AG08395 (cell line): ENCODE measurements at regions not wholly inside any gene's neighbourhood (a gene's known extent, or its start where the extent isn't known, plus 50 kb on each side); places are given as distances from the start of the nearest gene placed in this dataset.
"Not testable (repeated sequence)": the region's sequence is repeated elsewhere in the genome, so short reads cannot be mapped to it uniquely, and the experiment has no call there.

ENCODE experiments used
- DNase-seq: peaks from one replicate; pipeline ENCODE4 v3.0.0; 2012; ENCODE audit warnings: mixed read lengths, low spot score

- no peak for DNase-seq
Observed at GRCh38 chr2:14982790-14983189, 350.3 kb downstream of the LRATD1 start.

GRCh38 chr2:14988600-14988999 lies 356.1 kb downstream of the LRATD1 start:
- DNase-seq = no peak

- DNase-seq = no peak
Observed at GRCh38 chr2:14991723-14992122, 359.2 kb downstream of the LRATD1 start.

- DNase-seq = no peak
Observed at GRCh38 chr2:14994721-14995120, 362.2 kb downstream of the LRATD1 start.

DNA sequence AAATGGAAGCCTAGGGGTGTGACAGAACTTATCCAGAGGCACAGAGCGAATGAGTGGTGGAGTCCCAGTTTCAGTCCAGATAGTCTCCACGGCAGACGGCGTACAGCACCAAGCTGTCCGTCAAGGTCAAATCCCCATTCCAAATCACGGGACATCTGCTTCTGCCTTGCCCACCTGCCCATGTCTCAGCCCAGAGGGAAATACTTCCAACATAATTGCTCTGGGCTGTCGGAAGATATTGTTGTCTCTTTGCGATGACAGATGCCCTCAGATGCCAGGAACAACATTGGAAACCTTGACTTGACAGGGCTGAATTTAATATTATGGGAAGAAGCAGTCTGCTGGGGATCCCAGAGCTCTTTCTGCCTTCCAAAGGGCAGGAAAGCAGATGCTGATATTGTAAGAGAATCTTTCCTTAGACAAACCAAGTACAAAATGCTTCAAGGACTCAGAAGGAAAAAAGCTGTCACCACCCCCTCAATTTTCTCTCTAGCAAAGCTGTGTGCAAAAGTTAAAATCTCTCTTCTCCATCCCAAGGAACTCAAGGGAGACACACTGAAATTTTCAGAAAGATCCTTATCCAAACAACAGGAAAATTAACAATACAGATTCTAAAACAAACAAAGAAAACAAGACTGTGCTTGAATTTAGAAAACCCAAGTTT lies 364.0 kb downstream of the LRATD1 start:
- no peak for DNase-seq

DNA sequence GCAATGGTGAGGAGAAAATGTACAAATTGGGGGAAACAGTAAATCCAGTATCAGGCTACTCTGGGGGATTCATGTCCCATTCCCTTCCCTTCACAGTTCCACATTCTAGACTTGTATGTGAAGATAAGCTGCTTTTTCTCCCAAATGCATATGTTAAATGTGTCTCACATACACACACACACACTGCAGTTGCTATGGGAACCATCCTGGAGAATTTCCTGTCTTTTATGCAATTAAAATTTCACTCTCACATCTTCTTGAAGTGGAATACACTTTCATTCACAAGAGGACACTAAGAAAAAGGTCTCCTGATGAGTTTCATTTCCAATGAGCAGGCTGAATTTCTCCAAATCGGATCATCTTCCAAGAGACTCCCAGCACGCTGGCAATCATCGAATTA lies 366.0 kb downstream of the LRATD1 start:
- no peak for DNase-seq

GRCh38 chr2:14999114-14999661 lies 366.7 kb downstream of the LRATD1 start:
- no peak for DNase-seq

GRCh38 chr2:15002519-15002918 lies 370.0 kb downstream of the LRATD1 start:
- DNase-seq = not testable (repeated sequence)

DNA sequence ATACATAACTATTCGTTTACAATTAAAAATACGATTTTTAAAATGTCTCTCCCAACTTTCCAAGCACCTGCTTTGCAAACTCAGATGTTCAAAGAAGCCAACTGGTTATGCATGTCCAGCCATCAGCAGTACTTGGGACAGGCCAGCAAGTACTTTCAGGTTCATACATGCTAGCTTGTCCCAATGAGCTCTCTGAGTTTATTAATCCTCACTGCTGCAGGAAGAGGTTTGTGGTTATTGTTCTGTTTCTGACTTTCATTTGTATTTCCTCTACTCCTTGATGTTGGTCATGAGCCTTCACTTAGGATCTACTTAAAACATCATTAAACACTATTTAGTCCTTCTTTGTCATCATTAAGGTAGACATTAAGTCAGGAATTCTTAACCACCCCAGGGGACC lies 374.1 kb downstream of the LRATD1 start:
- DNase-seq = no peak

- no peak for DNase-seq
Observed at GRCh38 chr2:15009681-15010080, 377.2 kb downstream of the LRATD1 start.

DNA sequence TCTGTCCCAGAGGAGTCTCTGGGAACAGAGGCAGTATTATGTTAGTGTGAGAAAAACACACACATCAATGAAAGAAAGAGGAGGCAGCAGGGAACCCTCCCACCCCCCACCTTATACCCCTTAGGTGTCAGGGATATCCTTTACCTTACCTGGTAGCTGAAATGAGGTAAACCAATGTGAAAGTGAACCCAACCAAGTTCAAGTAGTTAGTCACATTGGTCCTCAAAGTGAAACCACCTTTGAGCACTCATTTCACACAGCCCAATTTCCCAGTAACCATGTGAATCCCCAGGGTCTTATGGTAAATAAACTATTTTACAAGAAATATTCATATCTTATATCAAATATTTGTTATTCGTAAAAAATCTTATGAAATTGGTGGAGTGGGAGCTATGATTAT lies 377.8 kb downstream of the LRATD1 start:
- DNase-seq = no peak

- DNase-seq = no peak
Observed at GRCh38 chr2:15018814-15019213, 386.3 kb downstream of the LRATD1 start.

GRCh38 chr2:15023221-15023620 lies 390.7 kb downstream of the LRATD1 start:
- DNase-seq = no peak

DNA sequence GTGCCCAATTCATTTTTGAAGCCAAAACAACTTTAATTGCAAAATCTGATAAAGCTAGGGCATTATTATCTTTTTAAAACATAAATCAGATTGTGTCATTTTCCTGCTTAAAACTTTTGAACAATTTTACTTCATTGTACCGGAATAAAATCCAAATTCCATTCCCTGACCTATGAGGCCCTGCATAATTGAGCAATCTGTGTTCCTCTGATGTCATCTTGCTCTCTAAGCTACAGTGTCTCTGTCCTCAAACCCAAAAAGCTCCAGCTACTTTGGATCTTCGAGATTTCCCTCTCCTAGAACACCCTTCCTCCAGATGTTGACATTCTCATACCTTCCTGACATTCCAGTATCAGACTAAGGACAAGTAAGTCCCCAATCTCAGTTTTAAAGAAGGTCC lies 395.9 kb downstream of the LRATD1 start:
- DNase-seq = no peak

DNA sequence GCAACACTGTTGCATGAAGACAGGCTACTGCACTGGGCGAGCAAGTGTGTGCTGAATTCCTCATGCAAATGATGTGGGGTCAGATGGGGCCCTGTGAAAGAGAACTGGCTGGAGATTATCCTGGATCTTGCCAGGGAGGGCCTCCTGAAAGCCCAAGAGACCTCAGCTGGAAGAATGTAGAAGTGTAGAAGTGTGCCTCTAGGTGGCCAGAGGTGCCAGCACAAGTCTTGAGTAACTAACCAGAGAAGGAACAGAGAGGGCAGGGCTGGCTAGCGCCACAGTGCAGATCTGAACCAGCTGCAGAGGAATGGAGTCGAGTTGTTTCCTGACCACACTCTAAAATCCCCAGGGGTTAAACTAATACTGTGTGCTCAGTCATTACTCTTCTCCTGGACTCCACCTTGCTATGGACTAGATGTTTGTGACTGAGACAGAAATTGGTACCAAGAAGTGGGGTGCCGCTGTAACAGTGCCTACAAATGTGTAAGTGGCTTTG lies 399.3 kb downstream of the LRATD1 start:
- DNase-seq = no peak

DNA sequence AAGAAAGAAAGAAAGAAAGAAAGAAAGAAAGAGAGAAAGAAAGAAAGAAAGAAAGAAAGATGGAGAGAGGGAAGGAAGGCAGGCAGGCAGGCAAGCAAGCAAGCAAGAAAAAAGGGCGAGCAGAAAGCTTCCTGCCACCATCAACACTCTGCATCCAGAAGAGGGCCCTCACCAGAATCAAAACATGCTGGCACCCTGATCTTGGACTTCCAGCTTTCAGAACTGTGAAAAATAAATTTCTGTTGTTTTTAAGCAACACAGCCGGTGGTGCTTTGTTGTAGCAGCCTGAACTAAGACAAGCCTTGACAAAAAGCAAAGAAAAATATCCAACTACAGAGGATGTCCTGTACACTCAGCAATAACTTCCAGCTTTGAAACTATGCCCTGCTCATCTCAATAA lies 401.7 kb downstream of the LRATD1 start:
- DNase-seq = no peak

DNA sequence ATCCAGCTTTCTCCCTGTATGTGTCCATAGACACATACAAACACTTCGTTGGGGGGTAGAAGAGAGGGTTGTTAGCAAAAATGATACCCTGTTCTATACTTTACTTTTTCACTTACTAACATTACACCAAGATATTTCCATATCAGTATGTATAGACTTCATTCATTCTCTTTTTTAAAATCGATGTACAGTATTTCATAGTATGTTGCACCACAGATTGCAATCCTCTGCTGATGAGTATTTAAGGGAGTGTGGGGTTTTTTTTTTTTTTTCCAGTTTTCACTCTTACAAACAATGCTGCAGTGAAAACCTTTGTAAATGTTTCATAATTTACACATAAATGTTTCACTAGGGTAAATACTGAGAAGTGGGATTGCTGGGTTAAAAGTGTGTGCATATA lies 402.3 kb downstream of the LRATD1 start:
- DNase-seq = no peak

- no peak for DNase-seq
Observed at GRCh38 chr2:15038366-15039364, 406.1 kb downstream of the LRATD1 start.

DNA sequence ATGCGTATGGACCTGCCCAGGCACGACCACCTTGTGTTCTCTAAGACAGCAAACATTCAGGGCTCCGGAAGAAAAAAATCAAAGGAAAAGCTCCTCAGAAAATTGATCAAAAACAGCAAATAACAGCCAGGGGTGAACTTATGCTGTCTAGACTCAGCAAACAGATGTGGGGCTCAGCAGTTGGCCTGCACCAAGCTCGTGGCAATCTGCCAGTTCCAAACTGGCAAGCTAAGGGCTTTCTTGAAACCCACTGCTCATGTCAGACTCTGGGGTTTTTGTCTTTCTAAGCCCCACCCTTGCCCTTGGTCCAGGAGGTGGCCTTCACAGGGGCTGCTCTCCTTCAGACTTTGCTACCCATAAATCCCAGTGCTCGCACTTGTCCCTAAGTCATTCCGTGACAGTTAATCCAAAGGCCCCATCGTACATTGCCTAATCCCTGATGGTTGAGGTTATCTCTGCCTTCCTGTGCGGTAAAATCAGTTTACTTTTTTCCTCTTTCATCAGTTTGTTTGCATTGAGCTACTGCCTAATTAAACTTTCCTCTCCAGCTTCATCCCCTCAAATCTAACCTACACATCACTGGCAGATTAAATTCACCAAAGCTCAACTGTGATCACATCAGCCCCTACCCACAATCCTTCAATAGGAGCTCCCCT lies 408.0 kb downstream of the LRATD1 start:
- DNase-seq = no peak

- DNase-seq = no peak
Observed at GRCh38 chr2:15041429-15041837, 408.9 kb downstream of the LRATD1 start.

- no peak for DNase-seq
Observed at GRCh38 chr2:15042801-15043217, 410.3 kb downstream of the LRATD1 start.

DNA sequence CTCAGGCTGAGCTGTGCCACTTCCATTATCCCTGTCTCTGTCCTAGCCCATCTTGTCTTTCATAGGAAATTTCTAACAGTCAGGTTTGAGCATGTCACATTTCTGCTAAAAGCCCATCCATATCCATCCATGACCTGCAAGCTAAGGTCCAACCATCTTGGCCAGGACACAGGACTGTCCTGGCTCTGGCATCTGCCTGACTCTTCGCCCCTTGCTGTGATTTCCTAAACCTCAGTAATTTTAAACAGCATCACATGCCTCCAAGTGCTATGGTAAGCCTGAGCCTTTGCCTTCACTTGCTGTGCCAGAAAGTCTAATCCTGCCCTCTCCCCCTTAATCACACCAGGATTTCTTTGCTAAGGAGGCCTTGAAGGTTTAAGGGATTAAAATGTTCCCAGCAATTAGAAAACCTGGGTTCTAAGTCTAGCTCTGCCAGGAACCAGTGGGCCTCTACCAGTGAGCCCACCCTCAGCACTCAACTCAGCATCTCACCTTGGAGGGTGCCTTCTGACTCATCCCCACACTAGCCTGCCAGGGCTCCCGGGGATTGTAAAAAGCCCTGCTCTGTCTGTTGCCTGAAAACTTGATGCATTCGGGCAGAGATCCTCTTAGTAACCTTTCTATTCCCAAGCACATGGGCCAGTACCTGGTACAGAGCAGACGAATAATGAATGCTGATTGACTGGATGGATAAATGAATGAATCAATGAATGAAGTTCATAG lies 411.0 kb downstream of the LRATD1 start:
- DNase-seq = no peak
